Kidney epithelial cell (primary cell): ENCODE measurements at regions not wholly inside any gene's neighbourhood (a gene's known extent, or its start where the extent isn't known, plus 50 kb on each side); places are given as distances from the start of the nearest gene placed in this dataset.

Experiments
- DNase-seq: peaks from one replicate; pipeline ENCODE4 v3.0.0-alpha.2; 2010; ENCODE audit warnings: low read depth
- H3K27me3 ChIP-seq: 2 replicates; pipeline ENCODE4 v1.6.0; 2011; ENCODE audit warnings: low read length; ENCODE audit not compliant: control insufficient read depth, insufficient read depth
- H3K36me3 ChIP-seq: 2 replicates; pipeline ENCODE4 v1.5.1; 2011; ENCODE audit warnings: low read length; ENCODE audit not compliant: control insufficient read depth, insufficient read depth
- H3K4me3 ChIP-seq: 2 replicates; pipeline ENCODE4 v1.5.1; 2011; ENCODE audit warnings: low read depth, mild to moderate bottlenecking, control low read depth, low read length
- TF ChIP-seq, protein P1 (sequence below): IDR thresholded peaks from 2 replicates; pipeline ENCODE4 v1.5.1; 2011; ENCODE audit warnings: mild to moderate bottlenecking, moderate library complexity, low read length, control low read depth, inconsistent platforms; ENCODE audit not compliant: insufficient read depth, poor library complexity, severe bottlenecking

DNA sequence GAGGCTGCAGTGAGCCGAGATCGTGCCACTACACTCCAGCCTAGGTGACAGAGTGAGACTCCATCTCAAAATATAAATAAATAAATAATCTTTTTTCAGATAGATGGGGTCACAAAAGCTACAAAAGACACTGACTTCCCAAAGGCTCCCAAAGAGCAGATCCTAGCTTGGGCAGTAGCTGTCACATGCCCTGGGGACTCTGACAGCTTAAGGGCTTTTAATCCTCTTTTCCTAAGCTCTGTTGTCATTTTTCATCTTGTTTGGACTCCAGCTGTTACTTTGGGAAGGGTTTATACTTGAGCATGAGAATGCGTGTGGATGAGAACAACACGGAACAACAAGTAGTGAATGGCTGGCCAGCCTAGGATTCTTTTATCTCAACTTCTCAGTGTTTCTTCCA is 231.7 kb downstream of the MZT1 start:
- no peak overlapping the region for H3K4me3 ChIP-seq
- TF ChIP-seq, protein P1, sequence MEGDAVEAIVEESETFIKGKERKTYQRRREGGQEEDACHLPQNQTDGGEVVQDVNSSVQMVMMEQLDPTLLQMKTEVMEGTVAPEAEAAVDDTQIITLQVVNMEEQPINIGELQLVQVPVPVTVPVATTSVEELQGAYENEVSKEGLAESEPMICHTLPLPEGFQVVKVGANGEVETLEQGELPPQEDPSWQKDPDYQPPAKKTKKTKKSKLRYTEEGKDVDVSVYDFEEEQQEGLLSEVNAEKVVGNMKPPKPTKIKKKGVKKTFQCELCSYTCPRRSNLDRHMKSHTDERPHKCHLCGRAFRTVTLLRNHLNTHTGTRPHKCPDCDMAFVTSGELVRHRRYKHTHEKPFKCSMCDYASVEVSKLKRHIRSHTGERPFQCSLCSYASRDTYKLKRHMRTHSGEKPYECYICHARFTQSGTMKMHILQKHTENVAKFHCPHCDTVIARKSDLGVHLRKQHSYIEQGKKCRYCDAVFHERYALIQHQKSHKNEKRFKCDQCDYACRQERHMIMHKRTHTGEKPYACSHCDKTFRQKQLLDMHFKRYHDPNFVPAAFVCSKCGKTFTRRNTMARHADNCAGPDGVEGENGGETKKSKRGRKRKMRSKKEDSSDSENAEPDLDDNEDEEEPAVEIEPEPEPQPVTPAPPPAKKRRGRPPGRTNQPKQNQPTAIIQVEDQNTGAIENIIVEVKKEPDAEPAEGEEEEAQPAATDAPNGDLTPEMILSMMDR: no peak
- DNase-seq: no peak
- H3K36me3 ChIP-seq: no peaks in the 10 kb centered on the region
- no peaks in the 10 kb centered on the region for H3K27me3 ChIP-seq

GRCh38 chr13:72489751-72490150 is 237.7 kb downstream of the MZT1 start:
- no peaks in the 10 kb centered on the region for H3K36me3 ChIP-seq
- no peak for DNase-seq
- no peak overlapping the region for H3K4me3 ChIP-seq
- H3K27me3 ChIP-seq: no peaks in the 10 kb centered on the region
- TF ChIP-seq, protein P1: no peak

DNA sequence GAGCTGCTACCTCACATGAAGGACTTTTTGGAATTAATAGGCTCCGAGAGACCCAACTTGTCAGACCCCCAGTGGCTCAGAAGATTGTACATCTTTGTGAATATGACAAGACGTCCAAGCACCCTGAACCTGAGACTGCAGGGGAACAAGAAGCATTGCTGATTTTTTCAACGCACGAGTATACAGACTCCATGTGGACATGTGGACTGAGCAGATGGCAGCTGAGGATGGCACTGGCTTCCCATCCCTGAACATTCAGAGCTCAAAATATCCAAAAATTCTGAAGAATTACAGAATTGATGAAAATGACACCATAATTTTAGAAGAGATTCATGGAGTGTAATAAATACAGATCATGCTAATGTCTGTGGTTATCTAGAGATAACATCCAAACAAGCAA is 254.1 kb downstream of the MZT1 start:
- no peak for DNase-seq
- Histone ChIP-seq H3K4me3 (no peak overlapping the region), H3K27me3 (no peaks in the 10 kb centered on the region), H3K36me3 (no peaks in the 10 kb centered on the region)
- TF ChIP-seq, protein P1: no peak

- no peak overlapping the region for H3K4me3 ChIP-seq
- TF ChIP-seq, protein P1: no peak
- H3K27me3 ChIP-seq: no peaks in the 10 kb centered on the region
- no peaks in the 10 kb centered on the region for H3K36me3 ChIP-seq
- no peak for DNase-seq
Measured at GRCh38 chr13:72469906-72470305, 257.5 kb downstream of the MZT1 start.

GRCh38 chr13:72463561-72463960 is 263.9 kb downstream of the MZT1 start:
- no peaks in the 10 kb centered on the region for H3K27me3 ChIP-seq
- no peak overlapping the region for H3K4me3 ChIP-seq
- no peak for DNase-seq
- no peaks in the 10 kb centered on the region for H3K36me3 ChIP-seq
- TF ChIP-seq, protein P1: no peak

GRCh38 chr13:72462726-72463125 is 264.7 kb downstream of the MZT1 start:
- TF ChIP-seq, protein P1: no peak
- Histone ChIP-seq H3K27me3 (no peaks in the 10 kb centered on the region), H3K4me3 (no peak overlapping the region), H3K36me3 (no peaks in the 10 kb centered on the region)
- DNase-seq: no peak
